Activated naive CD8-positive, alpha-beta T cell treated with anti-CD3 and anti-CD28 coated beads for 36 hours (primary cell): ENCODE measurements at regions not wholly inside any gene's neighbourhood (a gene's known extent, or its start where the extent isn't known, plus 50 kb on each side); places are given as distances from the start of the nearest gene placed in this dataset.
"Not testable (repeated sequence)": the region's sequence is repeated elsewhere in the genome, so short reads cannot be mapped to it uniquely, and the experiment has no call there.

Source experiments
- DNase-seq: peaks from one replicate; pipeline ENCODE4 v3.0.0; 2021
- H3K27ac Mint-ChIP-seq: one replicate; pipeline ENCODE4 v1.8.0; 2022; ENCODE audit warnings: mild to moderate bottlenecking, moderate library complexity, mixed read lengths
- H3K27me3 Mint-ChIP-seq: one replicate; pipeline ENCODE4 v1.8.0; 2022; ENCODE audit warnings: mild to moderate bottlenecking, mixed read lengths
- H3K36me3 Mint-ChIP-seq: one replicate; pipeline ENCODE4 v1.8.0; 2021; ENCODE audit warnings: mild to moderate bottlenecking, mixed read lengths
- H3K4me1 Mint-ChIP-seq: one replicate; pipeline ENCODE4 v1.8.0; 2021; ENCODE audit warnings: mixed read lengths
- H3K4me3 Mint-ChIP-seq: one replicate; pipeline ENCODE4 v1.8.0; 2022; ENCODE audit warnings: mild to moderate bottlenecking, moderate library complexity, mixed read lengths
- H3K9me3 Mint-ChIP-seq: one replicate; pipeline ENCODE4 v1.8.0; 2022; ENCODE audit warnings: mixed read lengths

- no peaks in the 10 kb centered on the region for H3K27me3 Mint-ChIP-seq
- H3K27ac Mint-ChIP-seq: peak overlapping the region; percentile 52
- peak overlapping the region; percentile 16 for H3K4me3 Mint-ChIP-seq
- peak; percentile 51 for DNase-seq
- H3K9me3 Mint-ChIP-seq: no peaks in the 10 kb centered on the region
- peaks cover 5% of the 10 kb centered on the region for H3K36me3 Mint-ChIP-seq
- peaks cover 83% of the 10 kb centered on the region for H3K4me1 Mint-ChIP-seq
Observed at GRCh38 chr14:98198385-98198784, 1073.6 kb downstream of the BCL11B start.

GRCh38 chr14:98200601-98201000 is 1071.4 kb downstream of the BCL11B start:
- H3K36me3 Mint-ChIP-seq: peaks cover 3% of the 10 kb centered on the region
- peaks cover 80% of the 10 kb centered on the region for H3K4me1 Mint-ChIP-seq
- no peaks in the 10 kb centered on the region for H3K9me3 Mint-ChIP-seq
- no peaks in the 10 kb centered on the region for H3K27me3 Mint-ChIP-seq
- no peak for DNase-seq
- no peak overlapping the region for H3K4me3 Mint-ChIP-seq
- peak overlapping the region; percentile 62 for H3K27ac Mint-ChIP-seq

GRCh38 chr14:98203421-98203820 is 1068.6 kb downstream of the BCL11B start:
- Mint-ChIP-seq H3K27me3 (no peaks in the 10 kb centered on the region), H3K36me3 (peaks cover 3% of the 10 kb centered on the region), H3K9me3 (no peaks in the 10 kb centered on the region), H3K27ac (peak overlapping the region; percentile 76), H3K4me3 (peak overlapping the region; percentile 51), H3K4me1 (peaks cover 83% of the 10 kb centered on the region)
- no peak for DNase-seq

GRCh38 chr14:98204139-98204538 is 1067.9 kb downstream of the BCL11B start:
- no peaks in the 10 kb centered on the region for H3K27me3 Mint-ChIP-seq
- peak overlapping the region; percentile 43 for H3K4me3 Mint-ChIP-seq
- H3K4me1 Mint-ChIP-seq: peaks cover 82% of the 10 kb centered on the region
- H3K9me3 Mint-ChIP-seq: no peaks in the 10 kb centered on the region
- peak overlapping the region; percentile 76 for H3K27ac Mint-ChIP-seq
- no peak for DNase-seq
- H3K36me3 Mint-ChIP-seq: peaks cover 3% of the 10 kb centered on the region

GRCh38 chr14:98207415-98207814 is 1064.6 kb downstream of the BCL11B start:
- DNase-seq: no peak
- Mint-ChIP-seq H3K36me3 (peaks cover 3% of the 10 kb centered on the region), H3K27ac (peak overlapping the region; percentile 47), H3K27me3 (no peaks in the 10 kb centered on the region), H3K9me3 (peaks cover 1% of the 10 kb centered on the region), H3K4me1 (peaks cover 90% of the 10 kb centered on the region), H3K4me3 (peak overlapping the region; percentile 13)

- Mint-ChIP-seq H3K9me3 (peaks cover 1% of the 10 kb centered on the region), H3K4me3 (peak overlapping the region; percentile 13), H3K36me3 (peaks cover 3% of the 10 kb centered on the region), H3K27ac (peak overlapping the region; percentile 47), H3K27me3 (no peaks in the 10 kb centered on the region), H3K4me1 (peaks cover 88% of the 10 kb centered on the region)
- DNase-seq: no peak
Observed at GRCh38 chr14:98208211-98208611, 1063.8 kb downstream of the BCL11B start.

GRCh38 chr14:98208943-98209342 is 1063.1 kb downstream of the BCL11B start:
- Mint-ChIP-seq H3K27ac (peak overlapping the region; percentile 47), H3K36me3 (peaks cover 3% of the 10 kb centered on the region), H3K27me3 (no peaks in the 10 kb centered on the region), H3K4me3 (no peak overlapping the region), H3K9me3 (peaks cover 1% of the 10 kb centered on the region), H3K4me1 (peaks cover 81% of the 10 kb centered on the region)
- no peak for DNase-seq

GRCh38 chr14:98210045-98210672 is 1061.8 kb downstream of the BCL11B start:
- peak overlapping the region; percentile 91 for H3K27ac Mint-ChIP-seq
- H3K9me3 Mint-ChIP-seq: peaks cover 1% of the 10 kb centered on the region
- H3K4me3 Mint-ChIP-seq: peak overlapping the region; percentile 65
- no peaks in the 10 kb centered on the region for H3K27me3 Mint-ChIP-seq
- peaks cover 3% of the 10 kb centered on the region for H3K36me3 Mint-ChIP-seq
- peaks cover 77% of the 10 kb centered on the region for H3K4me1 Mint-ChIP-seq
- DNase-seq: peak; percentile 50

GRCh38 chr14:98217530-98217929 is 1054.5 kb downstream of the BCL11B start:
- Mint-ChIP-seq H3K4me1 (peaks cover 29% of the 10 kb centered on the region), H3K27ac (no peak overlapping the region)

GRCh38 chr14:98218218-98218617 is 1053.8 kb downstream of the BCL11B start:
- H3K4me3 Mint-ChIP-seq: no peak overlapping the region

More at GRCh38 chr14:98217530-98217929, 1054.5 kb downstream of the BCL11B start:
- DNase-seq: no peak
- Mint-ChIP-seq H3K36me3 (no peaks in the 10 kb centered on the region), H3K4me3 (no peak overlapping the region), H3K9me3 (peaks cover 2% of the 10 kb centered on the region), H3K27me3 (no peaks in the 10 kb centered on the region)

GRCh38 chr14:98219638-98220037 is 1052.4 kb downstream of the BCL11B start:
- DNase-seq: no peak
- Mint-ChIP-seq H3K27ac (peak overlapping the region; percentile 49), H3K4me1 (peaks cover 36% of the 10 kb centered on the region), H3K27me3 (no peaks in the 10 kb centered on the region), H3K4me3 (no peak overlapping the region), H3K9me3 (peaks cover 9% of the 10 kb centered on the region), H3K36me3 (peaks cover 7% of the 10 kb centered on the region)

More at GRCh38 chr14:98218218-98218617, 1053.8 kb downstream of the BCL11B start:
- H3K27me3 Mint-ChIP-seq: no peaks in the 10 kb centered on the region
- H3K9me3 Mint-ChIP-seq: peaks cover 7% of the 10 kb centered on the region
- H3K4me1 Mint-ChIP-seq: peaks cover 31% of the 10 kb centered on the region
- no peak for DNase-seq
- H3K36me3 Mint-ChIP-seq: peaks cover 6% of the 10 kb centered on the region
- H3K27ac Mint-ChIP-seq: no peak overlapping the region

GRCh38 chr14:98223106-98223505 is 1048.9 kb downstream of the BCL11B start:
- no peaks in the 10 kb centered on the region for H3K27me3 Mint-ChIP-seq
- H3K4me3 Mint-ChIP-seq: no peak overlapping the region
- peaks cover 18% of the 10 kb centered on the region for H3K36me3 Mint-ChIP-seq
- no peak for DNase-seq
- H3K27ac Mint-ChIP-seq: peak overlapping the region; percentile 85
- peaks cover 50% of the 10 kb centered on the region for H3K4me1 Mint-ChIP-seq
- H3K9me3 Mint-ChIP-seq: peaks cover 18% of the 10 kb centered on the region

- Mint-ChIP-seq H3K27ac (peak overlapping the region; percentile 85), H3K36me3 (peaks cover 18% of the 10 kb centered on the region), H3K4me1 (peaks cover 56% of the 10 kb centered on the region), H3K9me3 (peaks cover 18% of the 10 kb centered on the region)
- H3K4me3 Mint-ChIP-seq, H3K27me3 Mint-ChIP-seq, DNase-seq: not testable (repeated sequence)
Observed at GRCh38 chr14:98223710-98224109, 1048.3 kb downstream of the BCL11B start.

- Mint-ChIP-seq H3K36me3 (peaks cover 20% of the 10 kb centered on the region), H3K4me3 (no peak overlapping the region), H3K27me3 (no peaks in the 10 kb centered on the region), H3K27ac (peak overlapping the region; percentile 86), H3K9me3 (peaks cover 16% of the 10 kb centered on the region), H3K4me1 (peaks cover 72% of the 10 kb centered on the region)
- no peak for DNase-seq
Observed at GRCh38 chr14:98226411-98226810, 1045.6 kb downstream of the BCL11B start.

GRCh38 chr14:98227000-98227726 is 1044.8 kb downstream of the BCL11B start:
- Mint-ChIP-seq H3K27ac (peak overlapping the region; percentile 86), H3K36me3 (peaks cover 20% of the 10 kb centered on the region), H3K4me3 (peak overlapping the region; percentile 30), H3K27me3 (no peaks in the 10 kb centered on the region), H3K9me3 (peaks cover 16% of the 10 kb centered on the region), H3K4me1 (peaks cover 74% of the 10 kb centered on the region)
- peak; percentile 69 for DNase-seq
